ENCODE measurements at regions not wholly inside any gene's neighbourhood (a gene's known extent, or its start where the extent isn't known, plus 50 kb on each side); places are given as distances from the start of the nearest gene placed in this dataset.
"Not testable (repeated sequence)": the region's sequence is repeated elsewhere in the genome, so short reads cannot be mapped to it uniquely, and the experiment has no call there.

DNA sequence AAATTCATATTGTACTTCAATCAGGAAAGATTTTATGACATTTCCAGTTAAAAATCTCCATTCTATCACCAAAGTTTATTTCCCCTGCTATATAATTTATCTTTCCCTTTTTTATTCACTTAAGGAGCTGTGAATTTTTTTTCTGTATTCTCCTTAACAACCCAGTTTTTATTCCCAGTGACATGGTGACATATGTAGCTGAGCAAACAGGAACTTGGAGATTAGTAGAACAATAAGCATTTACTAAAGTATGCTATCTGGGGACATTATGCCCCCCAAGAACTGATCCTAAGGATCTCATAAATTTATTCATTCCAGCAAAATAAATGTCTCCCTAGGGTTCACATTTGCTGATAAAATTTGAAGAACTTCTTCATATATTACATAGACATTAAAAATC lies 1044.0 kb upstream of the CDH6 start:
- H3K36me3 ChIP-seq (ENCODE audit: insufficient read depth): no peaks in the 10 kb centered on the region
- TF ChIP-seq, protein P1, sequence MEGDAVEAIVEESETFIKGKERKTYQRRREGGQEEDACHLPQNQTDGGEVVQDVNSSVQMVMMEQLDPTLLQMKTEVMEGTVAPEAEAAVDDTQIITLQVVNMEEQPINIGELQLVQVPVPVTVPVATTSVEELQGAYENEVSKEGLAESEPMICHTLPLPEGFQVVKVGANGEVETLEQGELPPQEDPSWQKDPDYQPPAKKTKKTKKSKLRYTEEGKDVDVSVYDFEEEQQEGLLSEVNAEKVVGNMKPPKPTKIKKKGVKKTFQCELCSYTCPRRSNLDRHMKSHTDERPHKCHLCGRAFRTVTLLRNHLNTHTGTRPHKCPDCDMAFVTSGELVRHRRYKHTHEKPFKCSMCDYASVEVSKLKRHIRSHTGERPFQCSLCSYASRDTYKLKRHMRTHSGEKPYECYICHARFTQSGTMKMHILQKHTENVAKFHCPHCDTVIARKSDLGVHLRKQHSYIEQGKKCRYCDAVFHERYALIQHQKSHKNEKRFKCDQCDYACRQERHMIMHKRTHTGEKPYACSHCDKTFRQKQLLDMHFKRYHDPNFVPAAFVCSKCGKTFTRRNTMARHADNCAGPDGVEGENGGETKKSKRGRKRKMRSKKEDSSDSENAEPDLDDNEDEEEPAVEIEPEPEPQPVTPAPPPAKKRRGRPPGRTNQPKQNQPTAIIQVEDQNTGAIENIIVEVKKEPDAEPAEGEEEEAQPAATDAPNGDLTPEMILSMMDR (conservative IDR thresholded peaks at IDR 0.05; ENCODE audit: low read depth, low read length): no peak
- H4K20me1 ChIP-seq (ENCODE audit: insufficient read depth): no peaks in the 10 kb centered on the region
- H3K4me1 ChIP-seq (ENCODE audit: low read depth, poor library complexity, severe bottlenecking): no peaks in the 10 kb centered on the region
- no peak overlapping the region for H3K4me3 ChIP-seq (IDR thresholded peaks at IDR 0.05; ENCODE audit: insufficient read depth, low read depth, low read length)
- no peak overlapping the region for H2AFZ ChIP-seq (ENCODE audit: low read depth)
- no peak overlapping the region for H3K27ac ChIP-seq
- H3K4me2 ChIP-seq: no peak overlapping the region
- H3K9ac ChIP-seq: no peak overlapping the region
- no peaks in the 10 kb centered on the region for H3K27me3 ChIP-seq (ENCODE audit: insufficient read depth, low read depth)
- H3K79me2 ChIP-seq (ENCODE audit: insufficient read depth, low read depth): no peaks in the 10 kb centered on the region

DNA sequence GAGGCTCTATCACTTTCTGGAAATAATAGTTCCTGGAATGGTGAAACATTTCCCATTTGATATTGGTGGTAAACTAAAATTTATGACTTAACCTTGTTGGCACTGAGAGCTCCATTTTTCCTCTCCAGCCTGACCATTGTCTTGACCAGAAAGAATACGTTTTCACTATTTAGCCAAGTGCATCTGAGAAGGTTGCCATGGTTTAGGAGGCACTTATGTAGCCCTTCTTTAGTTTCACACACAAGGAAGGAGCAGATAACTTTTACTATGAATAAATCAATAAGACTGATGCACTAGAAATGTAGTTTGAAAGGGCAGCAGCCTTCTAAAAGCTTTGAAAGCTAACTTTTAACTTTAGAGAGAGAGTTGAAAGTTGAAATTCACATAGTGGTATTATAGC lies 1045.5 kb upstream of the CDH6 start:
- TF ChIP-seq, protein P1 (conservative IDR thresholded peaks at IDR 0.05; ENCODE audit: low read depth, low read length): no peak
- Histone ChIP-seq H3K27me3 (ENCODE audit: insufficient read depth, low read depth) (no peaks in the 10 kb centered on the region), H3K9ac (no peak overlapping the region), H2AFZ (ENCODE audit: low read depth) (no peak overlapping the region), H3K4me2 (no peak overlapping the region), H3K36me3 (ENCODE audit: insufficient read depth) (no peaks in the 10 kb centered on the region), H3K4me3 (IDR thresholded peaks at IDR 0.05; ENCODE audit: insufficient read depth, low read depth, low read length) (no peak overlapping the region), H3K79me2 (ENCODE audit: insufficient read depth, low read depth) (no peaks in the 10 kb centered on the region), H3K4me1 (ENCODE audit: low read depth, poor library complexity, severe bottlenecking) (no peaks in the 10 kb centered on the region), H4K20me1 (ENCODE audit: insufficient read depth) (no peaks in the 10 kb centered on the region), H3K27ac (no peak overlapping the region)

DNA sequence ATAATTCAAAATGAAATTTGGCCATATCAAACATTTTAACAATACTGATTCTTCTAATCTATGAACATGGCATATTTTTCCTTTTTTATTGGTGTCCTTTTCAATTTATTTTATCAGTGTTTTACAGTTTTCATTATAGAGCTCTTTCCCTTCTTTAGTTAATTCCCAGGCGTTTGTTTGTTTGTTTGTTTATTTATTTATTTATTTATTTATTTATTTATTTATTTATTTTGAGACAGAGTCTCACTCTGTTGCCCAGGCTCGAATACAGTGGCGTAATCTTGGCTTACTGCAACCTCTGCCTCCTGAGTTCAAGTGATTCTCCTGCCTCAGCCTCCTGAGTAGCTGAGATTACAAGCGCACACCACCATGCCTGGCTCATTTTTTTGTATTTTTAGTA lies 1049.4 kb upstream of the CDH6 start:
- not testable (repeated sequence) for H3K9ac ChIP-seq; H3K4me1 ChIP-seq (ENCODE audit: low read depth, poor library complexity, severe bottlenecking); H3K27ac ChIP-seq; H2AFZ ChIP-seq (ENCODE audit: low read depth); H4K20me1 ChIP-seq (ENCODE audit: insufficient read depth); H3K27me3 ChIP-seq (ENCODE audit: insufficient read depth, low read depth); H3K79me2 ChIP-seq (ENCODE audit: insufficient read depth, low read depth); H3K4me2 ChIP-seq; H3K4me3 ChIP-seq (IDR thresholded peaks at IDR 0.05; ENCODE audit: insufficient read depth, low read depth, low read length); H3K36me3 ChIP-seq (ENCODE audit: insufficient read depth)

DNA sequence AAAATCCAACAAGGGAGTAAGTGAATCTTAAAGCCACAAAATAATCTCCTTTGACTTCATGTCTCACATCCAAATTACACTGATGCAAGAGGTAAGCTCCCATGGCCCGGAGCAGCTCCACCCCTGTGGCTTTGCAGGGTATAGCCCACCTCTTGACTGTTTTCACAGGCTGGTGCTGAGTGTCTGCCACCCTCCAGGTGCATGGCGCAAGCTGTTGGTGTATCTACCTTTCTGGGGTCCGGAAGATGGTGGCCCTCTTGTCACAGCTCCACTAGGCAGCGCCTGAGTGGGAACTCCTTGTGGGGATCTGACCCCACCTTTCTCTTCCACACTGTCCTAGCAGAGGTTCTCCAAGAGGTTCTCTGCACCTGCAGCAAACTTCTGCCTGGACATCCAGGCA lies 1051.1 kb upstream of the CDH6 start:
- Histone ChIP-seq H4K20me1 (ENCODE audit: insufficient read depth) (no peaks in the 10 kb centered on the region), H3K9ac (no peak overlapping the region), H3K4me2 (no peak overlapping the region), H2AFZ (ENCODE audit: low read depth) (no peak overlapping the region), H3K4me3 (IDR thresholded peaks at IDR 0.05; ENCODE audit: insufficient read depth, low read depth, low read length) (no peak overlapping the region), H3K27ac (no peak overlapping the region), H3K4me1 (ENCODE audit: low read depth, poor library complexity, severe bottlenecking) (no peaks in the 10 kb centered on the region), H3K36me3 (ENCODE audit: insufficient read depth) (no peaks in the 10 kb centered on the region), H3K79me2 (ENCODE audit: insufficient read depth, low read depth) (no peaks in the 10 kb centered on the region), H3K27me3 (ENCODE audit: insufficient read depth, low read depth) (no peaks in the 10 kb centered on the region)
- TF ChIP-seq, protein P1 (conservative IDR thresholded peaks at IDR 0.05; ENCODE audit: low read depth, low read length): no peak

DNA sequence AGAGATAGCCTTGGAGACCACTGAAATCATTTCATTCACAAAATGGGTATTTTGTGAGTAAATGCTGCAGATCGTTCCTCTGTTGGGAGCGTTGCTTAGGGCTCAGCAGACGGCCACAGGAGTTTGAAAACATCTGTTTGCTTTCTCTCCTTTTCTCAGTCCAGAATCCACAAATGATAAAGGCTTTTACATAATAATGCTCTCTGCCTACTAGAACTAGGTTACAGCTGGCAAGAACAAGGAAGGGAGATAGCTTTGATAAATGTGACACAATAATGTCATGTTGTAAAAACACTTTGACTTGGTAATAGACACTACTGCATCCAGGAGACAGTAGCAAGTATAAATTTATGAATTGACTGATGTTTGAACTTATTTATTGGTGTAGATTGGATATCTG lies 1072.4 kb upstream of the CDH6 start:
- no peaks in the 10 kb centered on the region for H3K4me1 ChIP-seq (ENCODE audit: low read depth, poor library complexity, severe bottlenecking)
- no peak overlapping the region for H3K4me3 ChIP-seq (IDR thresholded peaks at IDR 0.05; ENCODE audit: insufficient read depth, low read depth, low read length)
- H4K20me1 ChIP-seq (ENCODE audit: insufficient read depth): no peaks in the 10 kb centered on the region
- H3K27ac ChIP-seq: no peak overlapping the region
- TF ChIP-seq, protein P1 (conservative IDR thresholded peaks at IDR 0.05; ENCODE audit: low read depth, low read length): no peak
- no peak overlapping the region for H3K9ac ChIP-seq
- H3K36me3 ChIP-seq (ENCODE audit: insufficient read depth): no peaks in the 10 kb centered on the region
- no peaks in the 10 kb centered on the region for H3K27me3 ChIP-seq (ENCODE audit: insufficient read depth, low read depth)
- H3K79me2 ChIP-seq (ENCODE audit: insufficient read depth, low read depth): no peaks in the 10 kb centered on the region
- H3K4me2 ChIP-seq: no peak overlapping the region
- H2AFZ ChIP-seq (ENCODE audit: low read depth): no peak overlapping the region
